ENCODE measurements at regions not wholly inside any gene's neighbourhood (a gene's known extent, or its start where the extent isn't known, plus 50 kb on each side); places are given as distances from the start of the nearest gene placed in this dataset.

- H3K27ac ChIP-seq, result no peak overlapping the region
- FAIRE-seq (no peak), ATAC-seq (no peak), DNase-seq (ENCODE audit: low read depth in 1 of 2, low spot score in 1 of 2) (no peak)
- H3K9me3 ChIP-seq, result no peaks in the 10 kb centered on the region
- ChIA-PET POLR2A (no interaction called here), CTCF (interaction anchor here (0.9 kb wide), 1 partner anchor 11 kb away, joined by 3 read pairs; no protein-coding TSS in a partner anchor)
- no peak for TF ChIP-seq HDAC2 (IDR thresholded peaks at IDR 0.05)
- no peak for TF ChIP-seq HMGXB4 (CRISPR knock-in tag; IDR thresholded peaks at IDR 0.05; ENCODE audit: borderline replicate concordance)
- no peak for TF ChIP-seq RAD21 (conservative IDR thresholded peaks at IDR 0.05 in 1 of 2, IDR thresholded peaks at IDR 0.05 in 1 of 2)
- no peak for TF ChIP-seq ATOH8 (CRISPR knock-in tag; IDR thresholded peaks at IDR 0.05; ENCODE audit: low read depth)
- H3K4me3 ChIP-seq, result no peak overlapping the region
- 0% methylated on average over 1 of the region's 1 CpG for whole genome bisulfite sequencing (ENCODE audit: missing lambda C conversion rate)
- H3K4me2 ChIP-seq, result no peak overlapping the region
- no peaks in the 10 kb centered on the region for H3K4me1 ChIP-seq
Observed at GRCh38 chr1:36733748-36734147, 251.0 kb upstream of the CSF3R start.

GRCh38 chr1:36732015-36732356, 249.3 kb upstream of the CSF3R start:
- Histone ChIP-seq H3K4me2 (no peak overlapping the region), H3K4me1 (no peaks in the 10 kb centered on the region), H3K27ac (no peak overlapping the region), H3K4me3 (no peak overlapping the region), H3K9me3 (no peaks in the 10 kb centered on the region)
- FAIRE-seq, result no peak
- ChIA-PET POLR2A (no interaction called here), CTCF (interaction anchor here (0.6 kb wide), 1 partner anchor 29 kb away, joined by 3 read pairs; no protein-coding TSS in a partner anchor)
- no peak for ATAC-seq
- DNase-seq (ENCODE audit: low read depth in 1 of 2, low spot score in 1 of 2), result no peak
- 44% methylated on average over 5 of the region's 5 CpGs for WGBS (ENCODE audit: missing lambda C conversion rate)
- TF ChIP-seq HMGXB4 (CRISPR knock-in tag; IDR thresholded peaks at IDR 0.05; ENCODE audit: borderline replicate concordance) (no peak), E2F6 (IDR thresholded peaks at IDR 0.05; ENCODE audit: borderline replicate concordance, low read depth) (no peak), RCOR1 (IDR thresholded peaks at IDR 0.05; ENCODE audit: low read depth, low read length) (no peak), USF2 (IDR thresholded peaks at IDR 0.05) (no peak), MAX (IDR thresholded peaks at IDR 0.05) (no peak), FOSB (CRISPR knock-in tag; IDR thresholded peaks at IDR 0.05) (no peak), CBX2 (IDR thresholded peaks at IDR 0.05; ENCODE audit: borderline replicate concordance, low read depth) (no peak), REST (IDR thresholded peaks at IDR 0.05) (no peak), CHD2 (IDR thresholded peaks at IDR 0.05; ENCODE audit: low read length, partially characterized antibody) (no peak), MYC (IDR thresholded peaks at IDR 0.05; ENCODE audit: borderline replicate concordance, low read length) (no peak), JUN (IDR thresholded peaks at IDR 0.05) (no peak), ATOH8 (CRISPR knock-in tag; IDR thresholded peaks at IDR 0.05; ENCODE audit: low read depth) (no peak), ZC3H11A (IDR thresholded peaks at IDR 0.05) (no peak), ELK1 (IDR thresholded peaks at IDR 0.05; ENCODE audit: low read depth, low read length) (no peak)

Measured in A549 (cell line).